ENCODE measurements at regions not wholly inside any gene's neighbourhood (a gene's known extent, or its start where the extent isn't known, plus 50 kb on each side); places are given as distances from the start of the nearest gene placed in this dataset.

DNA sequence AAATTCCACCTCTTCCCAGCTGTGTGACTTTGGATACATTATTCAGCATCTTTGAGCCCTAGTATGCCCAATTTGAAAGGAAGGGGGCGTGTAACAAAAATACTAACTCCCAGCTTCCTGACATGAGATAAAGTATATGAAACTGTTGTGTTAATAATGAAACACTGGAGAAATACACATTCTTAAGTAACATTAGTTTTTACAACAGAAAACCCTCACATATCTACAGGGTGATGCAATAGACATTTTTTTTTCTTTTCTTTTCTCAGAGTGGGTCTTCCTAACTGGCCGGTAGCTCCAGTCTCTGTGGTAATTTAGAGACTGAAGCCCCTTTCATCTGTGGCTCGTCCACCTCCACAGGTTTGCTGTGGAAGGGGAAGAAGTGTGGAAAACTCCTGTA is 79.5 kb downstream of the CD83 start:
- ATAC-seq = no peak
- H3K27ac ChIP-seq (ENCODE audit: low read depth, low read length) = no peak overlapping the region

More for the DNA sequence above, 79.5 kb downstream of the CD83 start:
- Histone ChIP-seq H3K79me2 (ENCODE audit: insufficient read depth, low read length) (no peaks in the 10 kb centered on the region), H3K9ac (ENCODE audit: low read length) (no peak overlapping the region), H3K9me3 (ENCODE audit: control insufficient read depth in 1 of 2, insufficient read depth in 1 of 2, low read depth in 1 of 2, low read length in 2 of 2) (no peaks in the 10 kb centered on the region), H3K4me3 (replicated peaks in 1 of 2; ENCODE audit: low read depth in 1 of 2, low read length in 2 of 2) (no peak overlapping the region), H3K4me1 (ENCODE audit: control insufficient read depth in 1 of 2, insufficient read depth in 2 of 2, low read length in 2 of 2) (no peaks in the 10 kb centered on the region), H2AFZ (ENCODE audit: low read depth, low read length, poor library complexity, severe bottlenecking) (no peak overlapping the region), H3K36me3 (ENCODE audit: control insufficient read depth in 1 of 2, insufficient read depth in 2 of 2, low read length in 2 of 2) (no peaks in the 10 kb centered on the region), H3K4me2 (ENCODE audit: low read length) (no peak overlapping the region), H4K20me1 (ENCODE audit: insufficient read depth) (no peaks in the 10 kb centered on the region), H3K27me3 (ENCODE audit: insufficient read depth, low read length) (no peaks in the 10 kb centered on the region), H3K9me2 (ENCODE audit: insufficient read depth) (no peaks in the 10 kb centered on the region)
- ChIA-PET RAD21 (ENCODE audit: low non-redundant PET in 1 of 2, low total read pairs in 2 of 2, uncharacterized antibody in 2 of 2, unreplicated experiment in 2 of 2) (no interaction called here), CTCF (no interaction called here), POLR2A (no interaction called here)
- no TSS peak for BruUV-seq (replicated peaks)
- no peak for DNase-seq (ENCODE audit: low read depth, low spot score)
- intact Hi-C loops (cut with micrococcal nuclease) = no loop called here
- no peak for TF ChIP-seq JUND (IDR thresholded peaks at IDR 0.05)
- no peak for TF ChIP-seq POLR2A (IDR thresholded peaks at IDR 0.05; ENCODE audit: borderline replicate concordance, extremely low read depth, insufficient read depth, insufficient read length)
- TF ChIP-seq, protein P1, sequence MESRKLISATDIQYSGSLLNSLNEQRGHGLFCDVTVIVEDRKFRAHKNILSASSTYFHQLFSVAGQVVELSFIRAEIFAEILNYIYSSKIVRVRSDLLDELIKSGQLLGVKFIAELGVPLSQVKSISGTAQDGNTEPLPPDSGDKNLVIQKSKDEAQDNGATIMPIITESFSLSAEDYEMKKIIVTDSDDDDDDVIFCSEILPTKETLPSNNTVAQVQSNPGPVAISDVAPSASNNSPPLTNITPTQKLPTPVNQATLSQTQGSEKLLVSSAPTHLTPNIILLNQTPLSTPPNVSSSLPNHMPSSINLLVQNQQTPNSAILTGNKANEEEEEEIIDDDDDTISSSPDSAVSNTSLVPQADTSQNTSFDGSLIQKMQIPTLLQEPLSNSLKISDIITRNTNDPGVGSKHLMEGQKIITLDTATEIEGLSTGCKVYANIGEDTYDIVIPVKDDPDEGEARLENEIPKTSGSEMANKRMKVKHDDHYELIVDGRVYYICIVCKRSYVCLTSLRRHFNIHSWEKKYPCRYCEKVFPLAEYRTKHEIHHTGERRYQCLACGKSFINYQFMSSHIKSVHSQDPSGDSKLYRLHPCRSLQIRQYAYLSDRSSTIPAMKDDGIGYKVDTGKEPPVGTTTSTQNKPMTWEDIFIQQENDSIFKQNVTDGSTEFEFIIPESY (IDR thresholded peaks at IDR 0.05; ENCODE audit: extremely low read depth, insufficient replicate concordance, low read length) = no peak
- TF ChIP-seq SIN3A (IDR thresholded peaks at IDR 0.05; ENCODE audit: low read depth) = no peak
- no peak for TF ChIP-seq EGR1 (IDR thresholded peaks at IDR 0.05; ENCODE audit: low read depth)
- no peak for TF ChIP-seq CEBPB (IDR thresholded peaks at IDR 0.05; ENCODE audit: low read depth)
- no peak for TF ChIP-seq POLR2AphosphoS5 (IDR thresholded peaks at IDR 0.05; ENCODE audit: low read depth, low read length)
- no peak for TF ChIP-seq EZH2 (IDR thresholded peaks at IDR 0.05)
- TF ChIP-seq ZFX (IDR thresholded peaks at IDR 0.05) = no peak
- no peak for TF ChIP-seq YY1 (IDR thresholded peaks at IDR 0.05; ENCODE audit: extremely low read depth, insufficient replicate concordance, low read depth, low read length)
- no peak for TF ChIP-seq FOSL1 (IDR thresholded peaks at IDR 0.05; ENCODE audit: low read depth)
- TF ChIP-seq, protein P2, sequence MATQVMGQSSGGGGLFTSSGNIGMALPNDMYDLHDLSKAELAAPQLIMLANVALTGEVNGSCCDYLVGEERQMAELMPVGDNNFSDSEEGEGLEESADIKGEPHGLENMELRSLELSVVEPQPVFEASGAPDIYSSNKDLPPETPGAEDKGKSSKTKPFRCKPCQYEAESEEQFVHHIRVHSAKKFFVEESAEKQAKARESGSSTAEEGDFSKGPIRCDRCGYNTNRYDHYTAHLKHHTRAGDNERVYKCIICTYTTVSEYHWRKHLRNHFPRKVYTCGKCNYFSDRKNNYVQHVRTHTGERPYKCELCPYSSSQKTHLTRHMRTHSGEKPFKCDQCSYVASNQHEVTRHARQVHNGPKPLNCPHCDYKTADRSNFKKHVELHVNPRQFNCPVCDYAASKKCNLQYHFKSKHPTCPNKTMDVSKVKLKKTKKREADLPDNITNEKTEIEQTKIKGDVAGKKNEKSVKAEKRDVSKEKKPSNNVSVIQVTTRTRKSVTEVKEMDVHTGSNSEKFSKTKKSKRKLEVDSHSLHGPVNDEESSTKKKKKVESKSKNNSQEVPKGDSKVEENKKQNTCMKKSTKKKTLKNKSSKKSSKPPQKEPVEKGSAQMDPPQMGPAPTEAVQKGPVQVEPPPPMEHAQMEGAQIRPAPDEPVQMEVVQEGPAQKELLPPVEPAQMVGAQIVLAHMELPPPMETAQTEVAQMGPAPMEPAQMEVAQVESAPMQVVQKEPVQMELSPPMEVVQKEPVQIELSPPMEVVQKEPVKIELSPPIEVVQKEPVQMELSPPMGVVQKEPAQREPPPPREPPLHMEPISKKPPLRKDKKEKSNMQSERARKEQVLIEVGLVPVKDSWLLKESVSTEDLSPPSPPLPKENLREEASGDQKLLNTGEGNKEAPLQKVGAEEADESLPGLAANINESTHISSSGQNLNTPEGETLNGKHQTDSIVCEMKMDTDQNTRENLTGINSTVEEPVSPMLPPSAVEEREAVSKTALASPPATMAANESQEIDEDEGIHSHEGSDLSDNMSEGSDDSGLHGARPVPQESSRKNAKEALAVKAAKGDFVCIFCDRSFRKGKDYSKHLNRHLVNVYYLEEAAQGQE (IDR thresholded peaks at IDR 0.05; ENCODE audit: low read depth) = no peak
- TF ChIP-seq SRF (IDR thresholded peaks at IDR 0.05; ENCODE audit: low read depth) = no peak
- no peak for TF ChIP-seq SP1 (IDR thresholded peaks at IDR 0.05; ENCODE audit: low read depth)
- TF ChIP-seq, protein P3, sequence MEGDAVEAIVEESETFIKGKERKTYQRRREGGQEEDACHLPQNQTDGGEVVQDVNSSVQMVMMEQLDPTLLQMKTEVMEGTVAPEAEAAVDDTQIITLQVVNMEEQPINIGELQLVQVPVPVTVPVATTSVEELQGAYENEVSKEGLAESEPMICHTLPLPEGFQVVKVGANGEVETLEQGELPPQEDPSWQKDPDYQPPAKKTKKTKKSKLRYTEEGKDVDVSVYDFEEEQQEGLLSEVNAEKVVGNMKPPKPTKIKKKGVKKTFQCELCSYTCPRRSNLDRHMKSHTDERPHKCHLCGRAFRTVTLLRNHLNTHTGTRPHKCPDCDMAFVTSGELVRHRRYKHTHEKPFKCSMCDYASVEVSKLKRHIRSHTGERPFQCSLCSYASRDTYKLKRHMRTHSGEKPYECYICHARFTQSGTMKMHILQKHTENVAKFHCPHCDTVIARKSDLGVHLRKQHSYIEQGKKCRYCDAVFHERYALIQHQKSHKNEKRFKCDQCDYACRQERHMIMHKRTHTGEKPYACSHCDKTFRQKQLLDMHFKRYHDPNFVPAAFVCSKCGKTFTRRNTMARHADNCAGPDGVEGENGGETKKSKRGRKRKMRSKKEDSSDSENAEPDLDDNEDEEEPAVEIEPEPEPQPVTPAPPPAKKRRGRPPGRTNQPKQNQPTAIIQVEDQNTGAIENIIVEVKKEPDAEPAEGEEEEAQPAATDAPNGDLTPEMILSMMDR (IDR thresholded peaks at IDR 0.05 in 2 of 3, conservative IDR thresholded peaks at IDR 0.05 in 1 of 3; ENCODE audit: borderline replicate concordance in 1 of 3, insufficient read depth in 1 of 3, low read depth in 2 of 3, low read length in 2 of 3) = no peak
- TF ChIP-seq, protein P4, sequence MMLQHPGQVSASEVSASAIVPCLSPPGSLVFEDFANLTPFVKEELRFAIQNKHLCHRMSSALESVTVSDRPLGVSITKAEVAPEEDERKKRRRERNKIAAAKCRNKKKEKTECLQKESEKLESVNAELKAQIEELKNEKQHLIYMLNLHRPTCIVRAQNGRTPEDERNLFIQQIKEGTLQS (IDR thresholded peaks at IDR 0.05) = no peak
- no peak for TF ChIP-seq ELF1 (IDR thresholded peaks at IDR 0.05; ENCODE audit: borderline replicate concordance, low read depth)
- no peak for TF ChIP-seq CBX3 (IDR thresholded peaks at IDR 0.05; ENCODE audit: low read depth)
- TF ChIP-seq TCF7L2 (IDR thresholded peaks at IDR 0.05; ENCODE audit: borderline replicate concordance, extremely low read depth, insufficient read depth, insufficient read length) = no peak

Measured in HCT116 (cell line).